PC-3 (cell line): ENCODE measurements at regions not wholly inside any gene's neighbourhood (a gene's known extent, or its start where the extent isn't known, plus 50 kb on each side); places are given as distances from the start of the nearest gene placed in this dataset.

Source experiments
- ATAC-seq: fragments of 200-7000 bp; cut with Tn5 transposase; 2 replicates; pipeline ENCODE4 v1.9.1; 2020; ENCODE audit warnings: mild to moderate bottlenecking, moderate library complexity
- BruUV-seq: library from RNA; stranded (reverse); fragments of 400-500 nt; replicated peaks from 2 replicates; lab custom pipeline; 2021; lab: Mats Ljungman, UMichigan
- CTCF ChIA-PET: fragments of 300-600 bp; sonication (Branson Sonifier 250); formaldehyde crosslinking; loops from one replicate; lab custom pipeline; 2022; ENCODE audit warnings: antibody characterized with exemption; lab: Charles Lee
- POLR2A ChIA-PET: fragments of 300-600 bp; sonication (Branson Sonifier 250); formaldehyde crosslinking; loops from one replicate; lab custom pipeline; 2022; ENCODE audit warnings: antibody characterized with exemption; ENCODE audit not compliant: unreplicated experiment; lab: Charles Lee
- DNase-seq: peaks from one replicate; pipeline ENCODE4 v3.0.0-alpha.2; 2015
- H2AFZ ChIP-seq: fragments of 300-600 bp; sonication (generic); 2 replicates; pipeline ENCODE4 v1.6.0; 2016; ENCODE audit warnings: antibody characterized with exemption, low read length
- H3F3A ChIP-seq: fragments of 300-600 bp; sonication (generic); one replicate; pipeline ENCODE4 v1.6.0; 2017; ENCODE audit warnings: antibody characterized with exemption, low read length, control low read depth, mild to moderate bottlenecking; ENCODE audit not compliant: unreplicated experiment
- H3K27ac ChIP-seq: fragments of 300-600 bp; sonication (generic); 2 replicates; pipeline ENCODE4 v1.5.1; 2016; ENCODE audit warnings: mild to moderate bottlenecking, low read length
- H3K27me3 ChIP-seq: fragments of 300-600 bp; sonication (generic); 2 replicates; pipeline ENCODE4 v1.6.1; 2016; ENCODE audit warnings: low read length, mixed read lengths
- H3K36me3 ChIP-seq: fragments of 300-600 bp; sonication (generic); 2 replicates; pipeline ENCODE4 v1.6.1; 2016; ENCODE audit warnings: low read depth, mixed run types, low read length, mixed read lengths
- H3K4me1 ChIP-seq: fragments of 300-600 bp; sonication (generic); 2 replicates; pipeline ENCODE4 v1.5.1; 2016; ENCODE audit warnings: low read length; ENCODE audit not compliant: insufficient read depth
- H3K4me2 ChIP-seq: fragments of 300-600 bp; sonication (generic); 2 replicates; pipeline ENCODE4 v1.6.0; 2016; ENCODE audit warnings: low read length
- H3K4me3 ChIP-seq: fragments of 300-600 bp; sonication (generic); 2 replicates; pipeline ENCODE4 v1.5.1; 2016; ENCODE audit warnings: mild to moderate bottlenecking, low read length, mixed read lengths
- H3K79me2 ChIP-seq: fragments of 300-600 bp; sonication (generic); 2 replicates; pipeline ENCODE4 v1.6.1; 2017; ENCODE audit warnings: low read length, mixed read lengths
- H3K9ac ChIP-seq: fragments of 300-600 bp; sonication (generic); 2 replicates; pipeline ENCODE4 v1.6.0; 2016; ENCODE audit warnings: mild to moderate bottlenecking, low read length
- H3K9me2 ChIP-seq: fragments of 300-600 bp; sonication (generic); replicated peaks from 2 replicates; pipeline ENCODE4 v1.6.1; 2016; ENCODE audit warnings: mixed run types, low read length, mixed read lengths
- H3K9me3 ChIP-seq: fragments of 300-600 bp; sonication (generic); 2 replicates; pipeline ENCODE4 v1.6.1; 2016; ENCODE audit warnings: low read length, mixed read lengths
- H4K20me1 ChIP-seq: fragments of 300-600 bp; sonication (generic); 2 replicates; pipeline ENCODE4 v1.6.1; 2016; ENCODE audit warnings: low read length, mixed read lengths
- CTCF ChIP-seq: fragments of 300-600 bp; sonication (generic); conservative IDR thresholded peaks from 2 replicates; pipeline ENCODE4 v1.5.1; 2017; ENCODE audit warnings: antibody characterized with exemption, low read depth, mild to moderate bottlenecking, low read length
- EZH2 ChIP-seq: fragments of 300-600 bp; sonication (generic); IDR thresholded peaks from one replicate; pipeline ENCODE4 v1.6.1; 2017; ENCODE audit warnings: antibody characterized with exemption, mild to moderate bottlenecking, low read length; ENCODE audit not compliant: unreplicated experiment
- EZH2phosphoT487 ChIP-seq: fragments of 300-600 bp; sonication (generic); IDR thresholded peaks from 2 replicates; pipeline ENCODE4 v1.6.1; 2018; ENCODE audit warnings: mild to moderate bottlenecking, antibody characterized with exemption, low read length, borderline replicate concordance
- intact Hi-C: fragments of 100-400 bp; cut with micrococcal nuclease; formaldehyde crosslinking; loops from 2 replicates; pipeline ENCODE4 v1.9.0; 2023

- no peaks in the 10 kb centered on the region for H3F3A ChIP-seq
- no peak overlapping the region for H3K4me3 ChIP-seq
- H3K9ac ChIP-seq, result no peak overlapping the region
- CTCF ChIA-PET, result no interaction called here
- no peaks in the 10 kb centered on the region for H3K9me2 ChIP-seq
- H3K4me2 ChIP-seq, result no peak overlapping the region
- H3K27ac ChIP-seq, result no peak overlapping the region
- H3K9me3 ChIP-seq, result no peaks in the 10 kb centered on the region
- TF ChIP-seq CTCF, result no peak
- TF ChIP-seq EZH2phosphoT487, result no peak
- TF ChIP-seq EZH2, result no peak
- no peaks in the 10 kb centered on the region for H3K36me3 ChIP-seq
- BruUV-seq, result no TSS peak
- intact Hi-C loops, result no loop called here
- ATAC-seq (no peak), DNase-seq (no peak)
- POLR2A ChIA-PET, result no interaction called here
- no peaks in the 10 kb centered on the region for H3K27me3 ChIP-seq
- H3K79me2 ChIP-seq, result no peaks in the 10 kb centered on the region
- H3K4me1 ChIP-seq, result no peaks in the 10 kb centered on the region
- H2AFZ ChIP-seq, result no peak overlapping the region
- no peaks in the 10 kb centered on the region for H4K20me1 ChIP-seq
Measured at GRCh38 chr7:35747611-35748010, 52.7 kb upstream of the HERPUD2 start.

- Histone ChIP-seq H4K20me1 (no peaks in the 10 kb centered on the region), H3K9ac (no peak overlapping the region), H3K79me2 (no peaks in the 10 kb centered on the region), H3K9me3 (no peaks in the 10 kb centered on the region), H3K36me3 (no peaks in the 10 kb centered on the region), H2AFZ (no peak overlapping the region), H3K27me3 (no peaks in the 10 kb centered on the region), H3K9me2 (no peaks in the 10 kb centered on the region), H3K4me3 (no peak overlapping the region), H3F3A (no peaks in the 10 kb centered on the region), H3K4me1 (no peaks in the 10 kb centered on the region), H3K4me2 (no peak overlapping the region), H3K27ac (no peak overlapping the region)
- no TSS peak for BruUV-seq
- POLR2A ChIA-PET, result no interaction called here
- CTCF ChIA-PET, result interaction anchor here (0.5 kb wide), 1 partner anchor 125 kb away, joined by 3 read pairs; no protein-coding TSS in a partner anchor
- intact Hi-C loops, result no loop called here
- ATAC-seq (no peak), DNase-seq (no peak)
- no peak for TF ChIP-seq EZH2
- no peak for TF ChIP-seq CTCF
- TF ChIP-seq EZH2phosphoT487, result no peak
Measured at GRCh38 chr7:35748371-35748770, 52.5 kb upstream of the SEPTIN7 start.

- H2AFZ ChIP-seq, result no peak overlapping the region
- CTCF ChIA-PET, result no interaction called here
Measured at GRCh38 chr7:35749556-35749955, 51.3 kb upstream of the SEPTIN7 start.

More at GRCh38 chr7:35749556-35749955, 51.3 kb upstream of the SEPTIN7 start:
- H3F3A ChIP-seq, result no peaks in the 10 kb centered on the region
- H3K27me3 ChIP-seq, result no peaks in the 10 kb centered on the region
- H3K4me1 ChIP-seq, result no peaks in the 10 kb centered on the region
- no peak overlapping the region for H3K4me2 ChIP-seq
- no peaks in the 10 kb centered on the region for H3K79me2 ChIP-seq
- POLR2A ChIA-PET, result no interaction called here
- H4K20me1 ChIP-seq, result no peaks in the 10 kb centered on the region
- H3K4me3 ChIP-seq, result no peak overlapping the region
- H3K9ac ChIP-seq, result no peak overlapping the region
- no peak overlapping the region for H3K27ac ChIP-seq
- no peak for ATAC-seq
- DNase-seq, result no peak
- TF ChIP-seq EZH2phosphoT487, result no peak
- no peak for TF ChIP-seq CTCF
- TF ChIP-seq EZH2, result no peak
- H3K9me2 ChIP-seq, result no peaks in the 10 kb centered on the region
- H3K9me3 ChIP-seq, result no peaks in the 10 kb centered on the region
- BruUV-seq, result no TSS peak
- intact Hi-C loops, result no loop called here
- no peaks in the 10 kb centered on the region for H3K36me3 ChIP-seq
